GM12891 (cell line): ENCODE measurements at regions not wholly inside any gene's neighbourhood (a gene's known extent, or its start where the extent isn't known, plus 50 kb on each side); places are given as distances from the start of the nearest gene placed in this dataset.

Experiments
- POLR2A ChIP-seq: IDR thresholded peaks from 2 replicates; pipeline ENCODE4 v1.6.1; 2011; ENCODE audit warnings: low read depth, low read length, control low read depth
- POLR2AphosphoS5 ChIP-seq: IDR thresholded peaks from 2 replicates; pipeline ENCODE4 v1.6.1; 2011; ENCODE audit warnings: low read depth, low read length, control low read depth
- TAF1 ChIP-seq: IDR thresholded peaks from 2 replicates; pipeline ENCODE4 v1.6.1; 2011; ENCODE audit warnings: low read depth, low read length, control low read depth

GRCh38 chrX:39718981-39719380, 378.8 kb downstream of the BCOR start:
- TF ChIP-seq TAF1 (no peak), POLR2AphosphoS5 (no peak), POLR2A (no peak)
